ENCODE measurements at regions not wholly inside any gene's neighbourhood (a gene's known extent, or its start where the extent isn't known, plus 50 kb on each side); places are given as distances from the start of the nearest gene placed in this dataset.

- Histone ChIP-seq H3K4me1 (no peaks in the 10 kb centered on the region), H3K9me3 (replicated peaks) (no peaks in the 10 kb centered on the region), H3K27ac (replicated peaks) (no peak overlapping the region), H3K36me3 (no peaks in the 10 kb centered on the region), H3K27me3 (ENCODE audit: low read depth) (peaks cover under 1% of the 10 kb centered on the region), H3K4me3 (no peak overlapping the region)
- intact Hi-C loops (cut with micrococcal nuclease) = no loop called here
- DNase-seq = no peak
- no peak for TF ChIP-seq CTCF (IDR thresholded peaks at IDR 0.05; ENCODE audit: borderline replicate concordance)
These were observed 160.9 kb upstream of the MEIS1 start for GRCh38 chr2:66273933-66274490.

GRCh38 chr2:66272751-66273150, 162.2 kb upstream of the MEIS1 start:
- H3K27ac ChIP-seq (replicated peaks) = no peak overlapping the region
- intact Hi-C loops (cut with micrococcal nuclease) = no loop called here
- no peak for DNase-seq
- no peak overlapping the region for H3K4me3 ChIP-seq
- H3K9me3 ChIP-seq (replicated peaks) = no peaks in the 10 kb centered on the region
- TF ChIP-seq CTCF (IDR thresholded peaks at IDR 0.05; ENCODE audit: borderline replicate concordance) = no peak
- no peaks in the 10 kb centered on the region for H3K4me1 ChIP-seq
- H3K27me3 ChIP-seq (ENCODE audit: low read depth) = peaks cover 11% of the 10 kb centered on the region
- H3K36me3 ChIP-seq = no peaks in the 10 kb centered on the region

- Histone ChIP-seq H3K27ac (replicated peaks) (no peak overlapping the region), H3K4me1 (no peaks in the 10 kb centered on the region), H3K9me3 (replicated peaks) (no peaks in the 10 kb centered on the region), H3K27me3 (ENCODE audit: low read depth) (peaks cover 11% of the 10 kb centered on the region), H3K4me3 (no peak overlapping the region), H3K36me3 (no peaks in the 10 kb centered on the region)
- DNase-seq = no peak
- TF ChIP-seq CTCF (IDR thresholded peaks at IDR 0.05; ENCODE audit: borderline replicate concordance) = no peak
- intact Hi-C loops (cut with micrococcal nuclease) = no loop called here
These were observed 163.1 kb upstream of the MEIS1 start for GRCh38 chr2:66271777-66272176.

- DNase-seq = no peak
- intact Hi-C loops (cut with micrococcal nuclease) = no loop called here
- Histone ChIP-seq H3K4me3 (no peak overlapping the region), H3K36me3 (no peaks in the 10 kb centered on the region), H3K27me3 (ENCODE audit: low read depth) (peaks cover 11% of the 10 kb centered on the region), H3K27ac (replicated peaks) (no peak overlapping the region), H3K4me1 (no peaks in the 10 kb centered on the region), H3K9me3 (replicated peaks) (no peaks in the 10 kb centered on the region)
- no peak for TF ChIP-seq CTCF (IDR thresholded peaks at IDR 0.05; ENCODE audit: borderline replicate concordance)
These were observed 164.7 kb upstream of the MEIS1 start for GRCh38 chr2:66270247-66270646.

GRCh38 chr2:66269166-66269565, 165.8 kb upstream of the MEIS1 start:
- no peak for TF ChIP-seq CTCF (IDR thresholded peaks at IDR 0.05; ENCODE audit: borderline replicate concordance)
- DNase-seq = no peak
- H3K9me3 ChIP-seq (replicated peaks) = no peaks in the 10 kb centered on the region
- no peaks in the 10 kb centered on the region for H3K4me1 ChIP-seq
- H3K4me3 ChIP-seq = no peak overlapping the region
- intact Hi-C loops (cut with micrococcal nuclease) = no loop called here
- H3K27me3 ChIP-seq (ENCODE audit: low read depth) = peaks cover 11% of the 10 kb centered on the region
- H3K36me3 ChIP-seq = no peaks in the 10 kb centered on the region
- H3K27ac ChIP-seq (replicated peaks) = no peak overlapping the region
